Esophagus squamous epithelium (tissue), 4 donors: ENCODE measurements at regions not wholly inside any gene's neighbourhood (a gene's known extent, or its start where the extent isn't known, plus 50 kb on each side); places are given as distances from the start of the nearest gene placed in this dataset.

Experiments
- CTCF ChIP-seq, 6 experiments: fragments of 450-650 bp in 4 of 6; fragments of 200-600 bp in 2 of 6; sonication (generic) in 2 of 6; IDR thresholded peaks; one replicate each; pipeline ENCODE4 v1.5.1; 2016 to 2019; ENCODE audit warnings: antibody characterized with exemption in 6 of 6, mild to moderate bottlenecking in 4 of 6, moderate library complexity in 4 of 6
- POLR2A ChIP-seq, 4 donors: fragments of 450-650 bp; IDR thresholded peaks; one replicate each; pipeline ENCODE4 v1.6.1; 2017; ENCODE audit warnings: antibody characterized with exemption in 4 of 4, mild to moderate bottlenecking in 4 of 4, moderate library complexity in 3 of 4

- TF ChIP-seq CTCF (IDR thresholded peaks at IDR 0.05) (no peak), POLR2A (IDR thresholded peaks at IDR 0.05) (no peak)
These were observed 86.6 kb upstream of the DPH5 start for GRCh38 chr1:101112051-101112780.
